ENCODE measurements at regions not wholly inside any gene's neighbourhood (a gene's known extent, or its start where the extent isn't known, plus 50 kb on each side); places are given as distances from the start of the nearest gene placed in this dataset.

GRCh38 chr13:81377921-81378320, 1037.0 kb upstream of the SPRY2 start:
- Histone ChIP-seq H3K27me3 (ENCODE audit: control insufficient read depth, insufficient read depth, low read length) (no peaks in the 10 kb centered on the region), H3K18ac (ENCODE audit: low read depth, low read length) (no peak overlapping the region), H2BK20ac (ENCODE audit: low read depth, low read length) (no peak overlapping the region), H4K5ac (ENCODE audit: low read depth, low read length) (no peak overlapping the region), H2BK120ac (ENCODE audit: low read depth, low read length) (no peak overlapping the region), H4K20me1 (ENCODE audit: insufficient read depth, low read length) (no peaks in the 10 kb centered on the region), H2AK5ac (ENCODE audit: low read depth, low read length) (no peak overlapping the region), H3K23ac (ENCODE audit: low read depth, low read length) (no peak overlapping the region), H2BK5ac (ENCODE audit: low read depth, low read length, poor library complexity, severe bottlenecking) (no peak overlapping the region), H4K8ac (ENCODE audit: low read depth in 2 of 2, low read length in 2 of 2) (no peak overlapping the region), H3K27ac (ENCODE audit: insufficient read depth, low read length) (no peak overlapping the region), H2AK9ac (replicated peaks; ENCODE audit: low read depth, low read length, poor library complexity) (no peak overlapping the region), H3K14ac (replicated peaks; ENCODE audit: low read depth, low read length) (no peak overlapping the region), H3K36me3 (ENCODE audit: control insufficient read depth, insufficient read depth, low read length) (no peaks in the 10 kb centered on the region), H3K79me1 (ENCODE audit: low read depth in 1 of 2, low read length in 2 of 2) (no peaks in the 10 kb centered on the region), H3K9ac (ENCODE audit: low read depth, low read length) (no peak overlapping the region), H2AFZ (replicated peaks; ENCODE audit: low read length, poor library complexity) (no peak overlapping the region), H3K4ac (ENCODE audit: low read depth, low read length) (no peak overlapping the region), H3K4me3 (ENCODE audit: insufficient read depth, low read depth, low read length) (no peak overlapping the region), H4K91ac (ENCODE audit: insufficient read depth, low read depth, low read length) (no peak overlapping the region), H3K56ac (ENCODE audit: extremely low read depth, insufficient read depth, low read length) (no peak overlapping the region), H3K4me2 (ENCODE audit: low read depth, low read length) (no peak overlapping the region), H3K9me3 (ENCODE audit: control insufficient read depth, insufficient read depth, low read length) (0 out of 2 replicates have a peak, but pooled peaks cover 1% of the 10 kb centered on the region), H3K9me1 (ENCODE audit: insufficient read depth, low read length) (no peaks in the 10 kb centered on the region), H2BK15ac (ENCODE audit: low read depth, low read length) (no peak overlapping the region), H3K4me1 (ENCODE audit: control insufficient read depth, insufficient read depth, low read length) (no peaks in the 10 kb centered on the region)
- ChIA-PET CTCF (no interaction called here), POLR2A (ENCODE audit: unreplicated experiment) (no interaction called here)
- BruUV-seq (replicated peaks) = no TSS peak
- WGBS, 2 experiments (ENCODE audit: extremely low coverage in 2 of 2, insufficient read length in 1 of 2) = no CpG with 5 or more reads among the region's 1 CpG
- dilution Hi-C loops (cut with HindIII; ENCODE audit: low sequenced_read_pairs, unreplicated experiment) = no loop called here
- ATAC-seq (ENCODE audit: low read depth) (no peak), DNase-seq (no peak)
- TF ChIP-seq NFE2L2 (IDR thresholded peaks at IDR 0.05; ENCODE audit: low read depth, low read length) = no peak
- no peak for TF ChIP-seq CTCF (conservative IDR thresholded peaks at IDR 0.05; ENCODE audit: low read depth, low read length)
- no peak for TF ChIP-seq FOS (IDR thresholded peaks at IDR 0.05; ENCODE audit: low read depth, low read length)
- no peak for TF ChIP-seq MAZ (IDR thresholded peaks at IDR 0.05; ENCODE audit: borderline replicate concordance, low read depth, low read length)
- no peak for TF ChIP-seq RAD21 (IDR thresholded peaks at IDR 0.05; ENCODE audit: low read length)
- TF ChIP-seq POLR2A (IDR thresholded peaks at IDR 0.05; ENCODE audit: low read depth, low read length) = no peak
- TF ChIP-seq USF2 (IDR thresholded peaks at IDR 0.05; ENCODE audit: low read depth, low read length) = no peak
- no peak for TF ChIP-seq ELK1 (IDR thresholded peaks at IDR 0.05; ENCODE audit: borderline replicate concordance, low read depth, low read length)
- TF ChIP-seq RCOR1 (IDR thresholded peaks at IDR 0.05; ENCODE audit: insufficient replicate concordance, low read length) = no peak
- TF ChIP-seq RFX5 (IDR thresholded peaks at IDR 0.05; ENCODE audit: low read depth, low read length) = no peak
- intact Hi-C loops (cut with micrococcal nuclease) = no loop called here
- in situ Hi-C loops (cut with MboI; ENCODE audit: low sequenced_read_pairs) = no loop called here

All from IMR-90 (cell line).